Stromal cell of bone marrow (primary cell): ENCODE measurements at regions not wholly inside any gene's neighbourhood (a gene's known extent, or its start where the extent isn't known, plus 50 kb on each side); places are given as distances from the start of the nearest gene placed in this dataset.

Source experiments
- DNase-seq: peaks from one replicate; pipeline ENCODE4 v3.0.0-alpha.2; 2012; ENCODE audit warnings: low read depth

GRCh38 chr6:88558981-88559380 is 392.8 kb upstream of the CNR1 start:
- no peak for DNase-seq

- DNase-seq, result no peak
Observed at GRCh38 chr6:88556663-88557062, 390.5 kb upstream of the CNR1 start.

- DNase-seq, result no peak
Observed at GRCh38 chr6:88548891-88549505, 382.9 kb upstream of the CNR1 start.

- no peak for DNase-seq
Observed at GRCh38 chr6:88547768-88548167, 381.6 kb upstream of the CNR1 start.

- DNase-seq, result no peak
Observed at GRCh38 chr6:88545991-88546390, 379.8 kb upstream of the CNR1 start.

GRCh38 chr6:88544986-88545612 is 379.0 kb upstream of the CNR1 start:
- DNase-seq, result no peak

GRCh38 chr6:88539295-88539764 is 373.2 kb upstream of the CNR1 start:
- no peak for DNase-seq

GRCh38 chr6:88538840-88539239 is 372.7 kb upstream of the CNR1 start:
- DNase-seq, result no peak

- DNase-seq, result no peak
Observed at GRCh38 chr6:88538130-88538706, 372.1 kb upstream of the CNR1 start.

- DNase-seq, result no peak
Observed at GRCh38 chr6:88536071-88536625, 370.0 kb upstream of the CNR1 start.

- no peak for DNase-seq
Observed at GRCh38 chr6:88535306-88535705, 369.2 kb upstream of the CNR1 start.

- DNase-seq, result no peak
Observed at GRCh38 chr6:88532241-88532860, 366.2 kb upstream of the CNR1 start.

- no peak for DNase-seq
Observed at GRCh38 chr6:88529726-88530125, 363.6 kb upstream of the CNR1 start.

GRCh38 chr6:88520445-88520844 is 354.3 kb upstream of the CNR1 start:
- no peak for DNase-seq

GRCh38 chr6:88520017-88520338 is 353.8 kb upstream of the CNR1 start:
- no peak for DNase-seq

- no peak for DNase-seq
Observed at GRCh38 chr6:88519301-88520016, 353.3 kb upstream of the CNR1 start.

- DNase-seq, result no peak
Observed at GRCh38 chr6:88517737-88518136, 351.6 kb upstream of the CNR1 start.

GRCh38 chr6:88513920-88514319 is 347.8 kb upstream of the CNR1 start:
- DNase-seq, result no peak

- DNase-seq, result no peak
Observed at GRCh38 chr6:88513471-88513870, 347.3 kb upstream of the CNR1 start.

- DNase-seq, result no peak
Observed at GRCh38 chr6:88512951-88513350, 346.8 kb upstream of the CNR1 start.

GRCh38 chr6:88502391-88502790 is 336.2 kb upstream of the CNR1 start:
- DNase-seq, result no peak
